OCI-LY1 (cell line): ENCODE measurements at regions not wholly inside any gene's neighbourhood (a gene's known extent, or its start where the extent isn't known, plus 50 kb on each side); places are given as distances from the start of the nearest gene placed in this dataset.

Experiments used
- H2AFZ ChIP-seq: fragments of 200-600 bp; sonication (generic), shearing (Covaris generic); 2 replicates; pipeline ENCODE4 v1.6.0; 2014; ENCODE audit warnings: antibody characterized with exemption, mild to moderate bottlenecking, low read length
- H3F3A ChIP-seq: fragments of 200-600 bp; sonication (generic), shearing (Covaris generic); 2 replicates; pipeline ENCODE4 v1.6.0; 2014; ENCODE audit warnings: mild to moderate bottlenecking, antibody characterized with exemption, low read length, moderate library complexity; ENCODE audit not compliant: insufficient read depth
- H3K27ac ChIP-seq: fragments of 200-600 bp; sonication (generic); 2 replicates; pipeline ENCODE4 v1.5.1; 2014; ENCODE audit warnings: low read length, mixed run types, mild to moderate bottlenecking, low read depth; ENCODE audit not compliant: poor library complexity, severe bottlenecking
- H3K27me3 ChIP-seq: fragments of 200-600 bp; sonication (generic); 2 replicates; pipeline ENCODE4 v1.6.0; 2014; ENCODE audit warnings: antibody characterized with exemption, mild to moderate bottlenecking, low read length, moderate library complexity; ENCODE audit not compliant: insufficient read depth
- H3K36me3 ChIP-seq: fragments of 200-600 bp; sonication (generic); 2 replicates; pipeline ENCODE4 v1.6.1; 2014; ENCODE audit warnings: mild to moderate bottlenecking, antibody characterized with exemption, low read length, moderate library complexity, mixed read lengths; ENCODE audit not compliant: insufficient read depth
- H3K4me1 ChIP-seq: fragments of 200-600 bp; sonication (generic); 2 replicates; pipeline ENCODE4 v1.5.1; 2014; ENCODE audit warnings: mild to moderate bottlenecking, low read length, moderate library complexity; ENCODE audit not compliant: insufficient read depth, severe bottlenecking
- H3K4me2 ChIP-seq: fragments of 200-600 bp; sonication (generic), shearing (Covaris generic); 2 replicates; pipeline ENCODE4 v1.6.1; 2014; ENCODE audit warnings: low read length
- H3K4me3 ChIP-seq: fragments of 200-600 bp; sonication (generic); 2 replicates; pipeline ENCODE4 v1.5.1; 2014; ENCODE audit warnings: low read length, low read depth, mild to moderate bottlenecking, mixed read lengths; ENCODE audit not compliant: poor library complexity, severe bottlenecking
- H3K79me2 ChIP-seq: fragments of 200-600 bp; shearing (Covaris generic); 2 replicates; pipeline ENCODE4 v1.6.1; 2016; ENCODE audit warnings: mixed run types, low read length, mixed read lengths; ENCODE audit not compliant: insufficient read depth
- H3K9ac ChIP-seq: fragments of 200-600 bp; sonication (generic), shearing (Covaris generic); 2 replicates; pipeline ENCODE4 v1.6.1; 2014; ENCODE audit warnings: mild to moderate bottlenecking, low read length, mixed read lengths
- H3K9me2 ChIP-seq: fragments of 200-600 bp; sonication (generic), shearing (Covaris generic); 2 replicates; pipeline ENCODE4 v1.6.1; 2014; ENCODE audit warnings: low read depth, mild to moderate bottlenecking, low read length, mixed read lengths
- H3K9me3 ChIP-seq: fragments of 200-600 bp; shearing (Covaris generic); 2 replicates; pipeline ENCODE4 v1.6.1; 2014; ENCODE audit warnings: low read length, mixed read lengths
- H4K20me1 ChIP-seq: fragments of 200-600 bp; sonication (generic), shearing (Covaris generic); 2 replicates; pipeline ENCODE4 v1.6.0; 2016; ENCODE audit warnings: mild to moderate bottlenecking, low read length; ENCODE audit not compliant: insufficient read depth
- CTCF ChIP-seq: fragments of 200-600 bp; sonication (generic), shearing (Covaris generic); IDR thresholded peaks from 2 replicates; pipeline ENCODE4 v1.5.1; 2017; ENCODE audit warnings: mild to moderate bottlenecking, antibody characterized with exemption, low read length, moderate library complexity, mixed read lengths
- EZH2 ChIP-seq: fragments of 200-600 bp; sonication (generic), shearing (Covaris generic); IDR thresholded peaks from 2 replicates; pipeline ENCODE4 v1.8.0; 2017; ENCODE audit warnings: borderline replicate concordance, mixed run types, mild to moderate bottlenecking, antibody characterized with exemption, low read length, moderate library complexity, mixed read lengths

- H3K4me1 ChIP-seq, result no peaks in the 10 kb centered on the region
- H3K4me2 ChIP-seq, result no peak overlapping the region
- TF ChIP-seq EZH2 (no peak), CTCF (no peak)
- H4K20me1 ChIP-seq, result no peaks in the 10 kb centered on the region
- H3F3A ChIP-seq, result no peaks in the 10 kb centered on the region
- no peaks in the 10 kb centered on the region for H3K79me2 ChIP-seq
- no peaks in the 10 kb centered on the region for H3K27me3 ChIP-seq
- no peak overlapping the region for H3K27ac ChIP-seq
- H3K9me3 ChIP-seq, result no peaks in the 10 kb centered on the region
- no peak overlapping the region for H2AFZ ChIP-seq
- H3K36me3 ChIP-seq, result no peaks in the 10 kb centered on the region
- H3K4me3 ChIP-seq, result no peak overlapping the region
- H3K9me2 ChIP-seq, result no peaks in the 10 kb centered on the region
- no peak overlapping the region for H3K9ac ChIP-seq
These were observed 228.1 kb upstream of the FERD3L start for GRCh38 chr7:19373334-19373733.

DNA sequence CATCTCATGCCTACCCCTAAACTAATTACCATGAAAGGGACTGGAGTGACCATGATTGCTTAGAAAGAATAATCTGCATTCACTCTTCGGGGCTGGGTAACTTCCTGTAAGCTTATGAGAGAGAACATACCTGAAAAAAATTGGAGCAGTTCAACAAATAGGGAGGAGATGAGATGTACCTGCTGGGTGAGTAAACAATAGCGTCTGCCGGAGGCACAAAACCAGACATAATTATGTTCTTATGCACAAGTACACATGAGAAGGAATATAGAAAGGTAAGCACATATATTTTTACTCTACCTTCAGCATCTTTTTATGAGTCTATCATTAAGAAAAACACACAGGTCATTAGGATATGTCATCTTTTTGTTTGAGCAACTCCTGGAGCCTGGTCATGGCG, 224.6 kb upstream of the FERD3L start:
- Histone ChIP-seq H3K9me2 (no peaks in the 10 kb centered on the region), H3K9ac (no peak overlapping the region), H3K4me1 (no peaks in the 10 kb centered on the region), H3K27ac (no peak overlapping the region), H2AFZ (no peak overlapping the region), H3K9me3 (no peaks in the 10 kb centered on the region), H3K4me3 (no peak overlapping the region), H3K4me2 (no peak overlapping the region), H3F3A (no peaks in the 10 kb centered on the region), H3K36me3 (no peaks in the 10 kb centered on the region), H3K27me3 (no peaks in the 10 kb centered on the region), H3K79me2 (no peaks in the 10 kb centered on the region), H4K20me1 (no peaks in the 10 kb centered on the region)
- TF ChIP-seq EZH2 (no peak), CTCF (no peak)

DNA sequence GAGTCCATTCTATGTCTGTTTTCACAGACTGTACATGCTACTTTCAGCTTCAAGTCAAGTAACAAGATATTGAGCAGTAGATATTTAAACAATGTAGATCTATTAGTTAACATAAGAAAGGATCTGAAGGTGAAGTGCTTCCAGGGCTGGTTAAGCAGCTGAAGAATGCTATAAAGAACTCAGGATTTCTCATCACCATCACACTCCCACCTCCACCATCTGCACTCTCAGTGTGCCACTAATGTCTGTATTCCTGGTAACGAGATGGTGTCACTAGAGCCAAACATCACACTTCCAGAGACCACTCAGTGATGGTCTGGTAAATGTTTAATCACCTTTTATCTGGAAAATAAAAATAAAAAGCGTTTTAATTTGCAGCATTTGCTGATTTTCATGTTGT, 224.0 kb upstream of the FERD3L start:
- Histone ChIP-seq H3F3A (no peaks in the 10 kb centered on the region), H3K4me2 (no peak overlapping the region), H3K79me2 (no peaks in the 10 kb centered on the region), H3K27ac (no peak overlapping the region), H2AFZ (no peak overlapping the region), H3K4me1 (no peaks in the 10 kb centered on the region), H3K9me2 (no peaks in the 10 kb centered on the region), H3K4me3 (no peak overlapping the region), H3K9ac (no peak overlapping the region), H4K20me1 (no peaks in the 10 kb centered on the region), H3K27me3 (no peaks in the 10 kb centered on the region), H3K36me3 (no peaks in the 10 kb centered on the region), H3K9me3 (no peaks in the 10 kb centered on the region)
- TF ChIP-seq CTCF (no peak), EZH2 (no peak)
